HG03432 (cell line): ENCODE measurements at regions not wholly inside any gene's neighbourhood (a gene's known extent, or its start where the extent isn't known, plus 50 kb on each side); places are given as distances from the start of the nearest gene placed in this dataset.
"Not testable (repeated sequence)": the region's sequence is repeated elsewhere in the genome, so short reads cannot be mapped to it uniquely, and the experiment has no call there.

ENCODE experiments used
- ATAC-seq: cut with Tn5 transposase; IDR thresholded peaks from one replicate; pipeline ENCODE4 v1.9.1; 2021; ENCODE audit warnings: mild to moderate bottlenecking, moderate library complexity; ENCODE audit not compliant: unreplicated experiment

DNA sequence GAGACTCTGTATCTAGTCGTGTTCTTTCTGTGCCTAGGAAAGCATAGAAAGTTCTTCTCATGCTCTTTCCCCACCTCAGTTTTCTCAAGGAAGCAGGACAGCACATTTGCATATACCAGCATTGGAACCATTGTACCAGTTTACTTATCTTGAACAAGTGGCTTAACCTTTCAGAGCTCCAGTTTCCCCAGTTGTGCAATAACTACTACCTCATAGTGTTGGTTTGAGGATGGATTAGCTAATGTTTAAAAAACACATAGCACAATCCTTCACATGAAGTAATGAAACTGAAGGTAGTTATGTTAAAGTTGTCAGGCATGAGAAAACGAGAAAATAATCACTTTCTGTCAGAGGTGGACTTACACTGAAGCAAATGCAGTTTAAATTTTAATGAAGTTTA, 92.2 kb upstream of the H2AZ1 start:
- ATAC-seq: no peak

DNA sequence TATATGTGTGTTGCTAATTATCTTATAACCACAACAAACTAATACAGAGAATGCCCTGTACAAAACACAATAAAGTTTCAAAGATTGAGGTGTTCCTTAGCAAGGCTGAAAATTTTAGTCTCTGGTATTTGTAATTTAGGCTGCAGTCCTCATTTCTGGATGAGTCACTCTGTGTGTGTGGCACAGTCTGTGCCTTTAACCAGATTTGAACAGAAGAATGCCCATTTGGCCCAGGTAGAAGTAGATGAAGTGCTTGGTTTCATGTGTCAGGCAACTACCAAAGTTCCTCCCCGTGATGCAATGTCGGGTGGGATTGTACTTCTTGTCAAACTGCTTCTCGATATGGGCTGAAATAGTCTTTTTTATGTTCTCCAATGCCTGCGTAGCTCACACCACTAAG, 91.6 kb upstream of the H2AZ1 start:
- ATAC-seq: no peak

DNA sequence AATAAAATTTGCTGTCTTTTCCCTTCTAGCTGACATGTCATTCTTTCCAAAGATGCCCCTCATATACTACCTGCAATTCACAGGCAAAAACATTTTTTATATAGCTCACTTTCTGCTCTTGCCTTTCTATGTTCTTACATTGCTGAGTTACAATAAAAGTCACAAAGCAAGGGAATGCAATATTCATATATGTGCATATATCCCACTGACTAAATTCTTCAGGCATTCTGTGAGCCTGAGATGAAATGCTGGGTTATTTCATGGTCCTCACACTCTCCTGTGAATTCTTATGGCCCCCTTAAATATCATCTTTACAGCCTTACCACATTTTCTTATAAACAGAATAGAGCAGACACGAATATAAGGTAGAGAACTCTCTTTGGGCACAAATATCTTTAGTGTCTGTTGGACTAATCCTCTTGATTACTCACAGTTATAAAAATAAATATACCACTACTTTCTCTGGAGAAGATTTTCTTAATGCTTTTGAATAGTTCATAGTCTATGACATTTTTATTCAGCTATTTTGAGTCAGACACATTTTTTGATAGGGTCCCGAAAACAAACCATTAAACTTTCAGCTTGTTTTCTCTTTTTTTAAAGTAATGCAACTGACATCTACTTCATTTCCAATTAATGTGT, 84.1 kb upstream of the H2AZ1 start:
- ATAC-seq: no peak

DNA sequence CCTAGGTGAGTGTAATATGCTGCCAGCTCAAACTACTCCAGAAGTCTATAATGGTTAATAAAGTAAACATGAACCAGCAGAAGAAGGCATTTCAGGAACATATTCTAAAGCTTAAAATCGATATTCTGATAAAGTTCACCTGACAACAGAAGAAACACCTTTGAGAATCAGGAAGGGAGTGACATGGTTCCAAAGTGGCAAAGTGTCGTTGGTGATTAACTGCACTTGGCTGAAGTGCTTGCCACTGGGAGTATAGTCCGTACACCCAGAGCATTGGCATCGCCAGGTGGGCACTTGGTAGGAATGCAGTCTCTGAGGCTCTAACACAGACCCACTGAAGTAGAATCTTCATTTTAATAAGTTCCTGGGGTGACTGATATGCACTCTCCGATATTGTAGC, 76.0 kb upstream of the H2AZ1 start:
- no peak for ATAC-seq

DNA sequence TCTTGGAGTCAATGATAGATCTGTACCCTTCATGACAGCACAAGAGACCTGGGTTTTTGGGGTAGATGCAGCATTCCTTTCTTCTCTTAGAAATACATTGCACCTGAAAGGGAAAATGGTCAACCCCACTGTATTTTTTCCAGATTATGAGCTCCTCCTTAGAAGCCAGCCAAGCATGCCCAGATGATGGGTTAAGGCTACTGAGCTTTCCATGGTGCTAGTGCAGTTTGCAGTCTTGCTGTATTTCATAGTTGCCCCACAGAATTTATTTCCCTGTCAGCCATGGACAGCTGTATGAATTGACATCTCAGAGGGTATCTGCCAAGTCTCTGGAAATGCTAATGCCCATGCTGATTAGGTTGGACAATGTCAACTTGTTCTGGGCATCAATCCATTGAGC, 73.7 kb upstream of the H2AZ1 start:
- ATAC-seq: no peak

DNA sequence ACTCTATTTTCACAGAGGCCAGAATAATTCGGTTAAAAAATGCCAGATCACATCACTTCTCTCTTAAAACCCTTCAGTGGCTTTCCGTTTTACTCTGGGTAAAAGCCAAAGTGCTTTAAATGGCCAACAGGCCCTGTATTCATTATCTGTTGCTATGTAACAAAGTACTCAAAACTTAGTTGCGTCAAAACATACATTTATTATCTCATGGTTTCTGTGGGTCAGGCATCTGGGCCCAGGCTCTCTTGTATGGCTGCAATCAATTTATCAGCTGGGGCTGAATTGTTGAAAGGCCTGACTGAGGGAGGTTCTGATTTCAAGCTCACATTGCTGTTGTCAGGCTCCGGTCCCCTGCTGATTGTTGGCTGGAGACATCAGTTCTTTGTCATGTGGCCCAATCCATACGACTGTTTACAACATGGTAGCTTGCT, 72.7 kb upstream of the H2AZ1 start:
- no peak for ATAC-seq

DNA sequence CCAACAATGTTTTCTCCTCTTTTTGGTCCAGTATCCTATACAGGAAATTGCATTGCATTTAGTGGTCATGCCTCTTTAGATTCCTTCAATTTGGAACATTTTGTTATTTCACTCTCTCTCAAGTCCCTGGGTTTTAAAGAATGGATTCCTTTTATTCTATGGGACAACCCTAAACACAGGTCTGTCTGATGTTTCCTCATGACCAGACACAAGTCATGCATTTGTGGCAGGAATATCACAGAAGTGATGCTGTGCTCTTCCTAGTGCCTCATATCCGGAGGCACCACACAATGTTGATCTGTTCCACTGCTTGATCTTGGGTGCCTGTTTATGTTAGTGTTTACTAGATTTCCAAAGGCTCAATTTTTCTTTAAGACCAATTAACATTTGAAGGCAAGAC, 69.7 kb upstream of the H2AZ1 start:
- ATAC-seq: no peak

DNA sequence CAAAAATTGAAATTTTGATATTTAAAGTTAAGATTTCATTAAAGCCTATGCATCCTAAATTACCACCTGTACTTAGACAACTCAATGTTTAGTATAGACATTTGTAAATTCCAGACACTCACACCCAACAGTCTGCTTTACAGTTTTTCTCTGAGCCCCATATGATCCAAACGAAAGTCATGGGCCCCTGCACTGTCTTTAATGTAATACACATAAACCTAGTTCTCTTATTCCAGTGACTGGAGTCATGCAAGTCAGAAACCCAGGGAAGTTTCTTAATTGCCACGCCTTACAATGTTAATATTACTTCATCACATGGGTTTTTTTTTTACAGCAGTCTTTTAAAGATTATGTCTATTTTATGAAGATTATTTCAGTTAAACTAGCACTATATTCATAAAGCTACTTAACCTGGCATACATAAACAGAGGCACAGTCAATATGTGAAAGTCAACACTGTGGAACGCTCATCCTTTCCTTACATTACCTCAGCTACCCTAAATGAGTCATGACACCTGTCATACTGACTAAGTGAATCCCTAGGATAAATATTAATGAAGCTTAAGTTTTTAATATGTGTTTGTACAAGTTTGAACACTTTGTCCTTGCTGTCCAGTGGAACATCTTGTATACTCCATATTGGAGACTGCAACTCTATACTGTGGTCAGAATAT, 67.7 kb upstream of the H2AZ1 start:
- peak; percentile 87 for ATAC-seq

DNA sequence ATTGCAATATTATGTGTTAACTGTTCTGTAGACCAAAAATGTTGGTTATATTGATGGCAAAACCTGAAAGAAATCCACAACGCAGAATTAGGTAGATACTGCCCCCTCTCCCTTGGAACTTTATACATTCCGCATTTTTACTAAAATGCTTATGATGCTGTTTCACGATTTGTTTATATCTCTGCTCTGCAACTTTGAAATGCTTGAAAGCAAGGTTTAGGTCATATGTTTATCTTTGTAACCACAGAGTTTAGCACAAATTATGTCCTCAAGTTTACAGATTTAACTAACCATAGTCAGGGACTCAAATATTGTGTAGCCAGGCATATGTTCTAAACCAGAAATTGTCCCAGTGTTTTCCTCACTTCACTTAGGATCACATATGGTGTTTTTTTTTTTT, 66.1 kb upstream of the H2AZ1 start:
- no peak for ATAC-seq

DNA sequence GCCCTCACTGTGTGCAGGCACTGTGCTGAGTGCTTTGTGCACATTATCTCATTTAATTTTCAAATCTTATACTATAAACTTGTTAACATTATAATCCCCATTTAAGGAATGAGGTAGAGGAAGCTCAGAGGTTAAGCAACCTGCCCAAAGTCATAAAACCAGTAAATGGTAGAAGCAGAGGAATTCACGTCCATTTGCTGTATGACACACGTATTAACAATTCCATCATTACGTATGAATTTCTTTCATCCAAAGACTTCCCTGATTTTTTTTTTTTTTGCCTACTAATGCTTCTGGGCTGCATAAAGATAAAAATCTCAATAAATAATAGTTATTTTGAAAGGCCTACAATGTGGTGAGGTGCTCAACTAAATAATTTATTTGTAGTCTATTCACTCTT, 64.5 kb upstream of the H2AZ1 start:
- ATAC-seq: no peak

DNA sequence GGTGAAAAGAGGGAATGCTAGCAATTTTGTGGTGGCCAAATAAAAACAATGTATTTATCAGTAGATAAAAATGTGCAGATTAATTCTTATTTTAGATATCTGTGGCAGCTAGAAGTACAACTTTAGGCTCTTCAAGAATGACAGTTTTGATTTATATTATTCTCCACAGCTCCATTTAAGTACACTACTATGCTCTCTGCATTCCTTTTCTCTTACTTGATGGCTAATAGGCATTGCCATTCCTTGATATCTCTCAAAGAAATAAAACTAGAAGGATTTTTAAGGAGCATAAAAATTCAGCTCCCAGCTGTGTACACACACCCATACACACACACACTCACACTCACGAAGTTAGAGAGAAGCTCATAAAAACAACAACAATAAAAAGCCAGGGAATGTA, 59.4 kb upstream of the H2AZ1 start:
- ATAC-seq: no peak

DNA sequence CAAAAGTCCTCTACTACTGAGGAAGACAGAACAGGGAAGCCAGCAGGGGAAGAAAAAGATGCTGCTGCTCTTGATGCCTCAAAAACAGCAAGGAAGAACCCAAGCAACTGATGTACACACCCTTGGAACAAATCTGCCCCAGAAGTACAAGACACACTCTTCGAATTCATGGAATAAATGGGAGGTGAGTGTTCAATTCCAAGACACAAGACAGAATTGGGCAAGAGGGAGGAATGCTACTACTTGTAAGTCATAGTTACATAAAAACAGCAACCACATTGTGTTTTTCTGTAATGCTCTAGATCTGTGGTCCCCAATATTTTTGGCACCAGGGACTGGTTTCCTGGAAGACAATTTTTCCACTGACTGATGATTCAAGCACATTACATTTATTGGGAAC, 58.0 kb upstream of the H2AZ1 start:
- no peak for ATAC-seq

DNA sequence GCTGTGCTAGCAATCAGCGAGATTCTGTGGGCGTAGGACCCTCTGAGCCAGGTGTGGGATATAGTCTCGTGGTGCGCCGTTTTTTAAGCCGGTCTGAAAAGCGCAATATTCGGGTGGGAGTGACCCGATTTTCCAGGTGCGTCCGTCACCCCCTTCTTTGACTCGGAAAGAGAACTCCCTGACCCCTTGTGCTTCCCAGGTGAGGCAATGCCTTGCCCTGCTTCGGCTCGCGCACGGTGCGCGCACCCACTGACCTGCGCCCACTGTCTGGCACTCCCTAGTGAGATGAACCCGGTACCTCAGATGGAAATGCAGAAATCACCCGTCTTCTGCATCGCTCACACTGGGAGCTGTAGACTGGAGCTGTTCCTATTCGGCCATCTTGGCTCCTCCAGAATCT, 56.1 kb upstream of the H2AZ1 start:
- not testable (repeated sequence) for ATAC-seq
